ENCODE measurements at regions not wholly inside any gene's neighbourhood (a gene's known extent, or its start where the extent isn't known, plus 50 kb on each side); places are given as distances from the start of the nearest gene placed in this dataset.
"Not testable (repeated sequence)": the region's sequence is repeated elsewhere in the genome, so short reads cannot be mapped to it uniquely, and the experiment has no call there.

DNA sequence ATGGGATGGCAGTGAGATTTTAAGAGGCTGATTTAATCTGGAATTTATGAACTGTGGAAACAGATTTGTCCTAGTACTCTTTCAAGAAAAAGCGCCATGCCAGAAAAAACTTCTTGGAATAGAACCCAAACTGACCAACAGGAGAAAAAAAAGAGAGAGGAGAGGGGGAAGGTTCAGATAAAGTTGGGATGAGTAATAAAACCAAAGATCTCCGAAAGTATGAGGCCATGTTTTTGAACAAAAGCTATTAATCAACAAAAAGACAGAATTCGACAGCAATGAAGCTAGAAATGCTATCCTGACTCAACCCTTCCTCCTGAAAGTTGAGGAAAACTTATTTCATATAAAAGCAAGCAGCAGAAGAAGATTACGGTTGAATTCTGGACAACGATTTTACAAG, 135.5 kb downstream of the CEMIP2 start:
- no peak for DNase-seq

DNA sequence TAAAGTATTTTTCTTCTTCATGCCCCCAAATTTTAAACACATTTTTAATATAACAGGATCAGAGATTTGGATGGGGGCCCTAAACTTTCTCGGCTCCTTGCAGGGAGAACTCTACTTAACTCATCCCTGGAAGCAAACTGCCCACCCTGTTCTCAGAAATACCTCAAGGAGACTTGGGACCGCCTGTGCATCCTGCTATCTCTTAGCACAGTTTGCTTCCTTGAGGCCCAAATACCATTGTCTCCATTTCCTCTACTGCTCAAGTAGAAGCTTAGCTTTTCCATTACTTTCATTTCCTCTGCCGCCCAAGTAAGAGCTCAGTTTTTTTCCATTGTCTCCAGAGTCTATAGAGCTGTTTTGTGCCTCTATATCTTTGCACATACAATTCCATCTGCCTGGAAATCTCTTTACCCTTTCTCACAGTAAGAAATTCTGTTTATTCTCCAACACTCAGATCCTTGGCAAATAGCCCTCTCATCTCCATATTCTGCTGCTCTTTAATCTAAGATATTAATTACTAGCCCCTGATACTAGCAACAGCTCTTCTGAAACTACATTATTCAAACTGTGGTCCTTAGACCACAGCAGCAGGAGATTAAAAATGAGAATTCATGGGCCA, 137.8 kb downstream of the CEMIP2 start:
- DNase-seq = no peak

GRCh38 chr9:71629578-71630215, 138.6 kb downstream of the CEMIP2 start:
- no peak for DNase-seq

DNA sequence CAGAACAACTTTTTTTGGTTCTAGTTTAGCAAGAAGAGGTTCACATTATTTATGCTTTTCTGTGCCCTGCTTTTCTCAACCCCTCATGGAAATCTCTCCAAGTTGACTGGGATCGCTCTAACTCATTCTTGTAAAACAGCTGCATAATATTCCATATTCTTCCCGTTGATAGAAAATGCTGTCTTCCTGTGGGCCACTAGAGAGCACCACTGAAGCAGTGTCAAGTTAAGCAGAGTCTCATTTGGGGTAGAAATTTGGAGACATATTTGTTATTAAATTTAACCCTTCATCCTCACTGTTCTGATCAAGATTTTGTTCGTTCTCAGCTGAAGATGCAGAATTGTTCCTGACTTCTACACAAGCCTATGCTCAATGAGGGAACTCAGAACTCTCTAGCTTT, 140.1 kb downstream of the CEMIP2 start:
- DNase-seq = no peak

DNA sequence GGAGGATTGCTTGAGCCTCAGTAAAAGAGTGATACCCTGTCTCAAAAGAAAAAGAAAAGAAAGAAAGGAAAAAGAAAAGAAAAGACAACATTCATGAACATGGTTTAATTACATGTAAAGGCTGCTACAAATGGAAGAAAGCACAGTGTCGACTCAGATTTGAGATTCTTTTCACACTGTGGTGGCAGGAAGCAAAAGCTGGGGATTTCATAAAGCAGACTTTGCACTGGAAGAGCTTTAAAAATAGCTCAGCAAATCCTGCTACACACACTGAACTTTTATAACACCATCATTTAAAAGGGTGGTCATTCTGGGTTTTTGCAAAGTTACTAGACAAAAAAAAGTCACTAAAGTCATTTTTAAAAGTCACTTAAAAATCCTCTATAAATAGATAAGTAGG, 140.8 kb downstream of the CEMIP2 start:
- no peak for DNase-seq

DNA sequence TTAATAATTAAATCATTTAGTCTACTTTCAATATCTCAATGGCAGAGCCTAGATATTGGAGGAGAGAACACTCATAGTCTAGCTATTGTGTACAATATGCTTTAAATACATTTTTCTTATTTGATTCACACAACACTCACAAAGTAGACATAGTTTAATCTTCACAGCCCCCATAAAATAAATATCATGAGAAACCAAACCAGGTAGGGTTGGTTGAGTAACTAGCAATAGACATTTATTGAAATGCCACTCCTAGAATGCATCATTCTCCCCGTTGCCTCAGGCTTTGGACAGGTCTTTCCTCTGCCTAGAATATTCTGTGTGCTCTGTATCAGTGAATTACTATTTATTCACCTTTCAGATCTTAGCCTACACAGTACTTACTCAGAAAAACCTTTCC, 141.9 kb downstream of the CEMIP2 start:
- DNase-seq = no peak

- DNase-seq = no peak
Observed at GRCh38 chr9:71624728-71625127, 143.6 kb downstream of the CEMIP2 start.

DNA sequence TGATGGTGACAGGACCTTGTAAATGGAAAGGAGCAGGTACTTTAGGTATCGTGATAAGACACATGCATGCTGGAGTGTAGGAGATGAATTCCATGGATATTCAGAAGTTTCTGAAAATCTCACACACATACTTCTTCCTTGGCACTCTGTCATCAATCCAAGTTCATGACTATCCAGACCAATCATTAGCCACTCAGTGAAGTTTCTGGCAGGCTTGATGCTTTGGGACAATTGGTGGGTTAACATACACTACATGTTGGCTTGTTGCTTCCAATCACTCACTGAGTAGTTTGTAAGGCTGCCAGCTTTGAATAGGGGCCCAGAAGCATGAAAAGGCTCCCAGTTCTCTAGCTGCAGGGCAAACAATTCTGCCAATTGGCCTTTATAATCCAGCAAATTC, 147.6 kb downstream of the CEMIP2 start:
- no peak for DNase-seq

- no peak for DNase-seq
Observed at GRCh38 chr9:71620331-71620730, 148.0 kb downstream of the CEMIP2 start.

GRCh38 chr9:71619926-71620325, 148.4 kb downstream of the CEMIP2 start:
- no peak for DNase-seq

GRCh38 chr9:71614409-71615010, 153.8 kb downstream of the CEMIP2 start:
- DNase-seq = no peak

GRCh38 chr9:71612889-71613288, 155.4 kb downstream of the CEMIP2 start:
- no peak for DNase-seq

DNA sequence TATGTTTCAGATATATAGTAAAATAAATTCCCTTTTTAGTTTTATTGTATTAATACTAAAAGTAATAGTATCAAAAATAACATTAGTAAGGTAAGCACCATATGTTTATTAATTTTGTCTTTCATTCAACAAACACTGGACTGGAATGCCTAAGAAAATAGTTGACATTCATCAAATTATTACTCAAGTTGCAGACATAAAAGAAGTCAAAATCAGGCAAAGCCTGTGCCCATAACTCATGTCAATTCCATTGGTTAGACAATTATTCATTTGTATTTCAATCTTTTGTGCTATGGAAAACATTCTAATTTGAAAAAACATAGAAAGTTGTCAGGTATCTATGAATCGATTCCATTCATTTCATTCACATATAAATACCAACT, 158.9 kb downstream of the CEMIP2 start:
- DNase-seq = no peak

- no peak for DNase-seq
Observed at GRCh38 chr9:71608825-71609447, 159.4 kb downstream of the CEMIP2 start.

DNA sequence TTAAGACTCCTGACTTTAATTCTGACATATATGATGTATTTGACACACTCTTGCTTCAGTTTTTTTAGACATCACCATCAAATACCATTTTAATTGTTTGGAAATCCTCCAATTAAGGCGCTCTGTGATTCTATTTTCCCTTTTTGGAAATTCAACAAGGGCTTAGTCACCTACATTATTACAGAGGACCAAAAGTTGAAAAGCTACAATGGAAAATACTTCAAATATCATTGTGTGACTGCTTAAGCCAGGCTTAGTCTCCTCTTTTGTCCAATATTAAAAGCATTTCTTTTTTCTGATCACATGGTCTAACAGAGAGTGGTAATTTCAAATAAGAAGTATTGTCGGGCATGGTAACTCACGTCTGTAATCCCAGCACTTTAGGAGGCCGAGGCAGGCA, 160.3 kb downstream of the CEMIP2 start:
- DNase-seq = no peak

- no peak for DNase-seq
Observed at GRCh38 chr9:71607461-71607881, 160.8 kb downstream of the CEMIP2 start.

DNA sequence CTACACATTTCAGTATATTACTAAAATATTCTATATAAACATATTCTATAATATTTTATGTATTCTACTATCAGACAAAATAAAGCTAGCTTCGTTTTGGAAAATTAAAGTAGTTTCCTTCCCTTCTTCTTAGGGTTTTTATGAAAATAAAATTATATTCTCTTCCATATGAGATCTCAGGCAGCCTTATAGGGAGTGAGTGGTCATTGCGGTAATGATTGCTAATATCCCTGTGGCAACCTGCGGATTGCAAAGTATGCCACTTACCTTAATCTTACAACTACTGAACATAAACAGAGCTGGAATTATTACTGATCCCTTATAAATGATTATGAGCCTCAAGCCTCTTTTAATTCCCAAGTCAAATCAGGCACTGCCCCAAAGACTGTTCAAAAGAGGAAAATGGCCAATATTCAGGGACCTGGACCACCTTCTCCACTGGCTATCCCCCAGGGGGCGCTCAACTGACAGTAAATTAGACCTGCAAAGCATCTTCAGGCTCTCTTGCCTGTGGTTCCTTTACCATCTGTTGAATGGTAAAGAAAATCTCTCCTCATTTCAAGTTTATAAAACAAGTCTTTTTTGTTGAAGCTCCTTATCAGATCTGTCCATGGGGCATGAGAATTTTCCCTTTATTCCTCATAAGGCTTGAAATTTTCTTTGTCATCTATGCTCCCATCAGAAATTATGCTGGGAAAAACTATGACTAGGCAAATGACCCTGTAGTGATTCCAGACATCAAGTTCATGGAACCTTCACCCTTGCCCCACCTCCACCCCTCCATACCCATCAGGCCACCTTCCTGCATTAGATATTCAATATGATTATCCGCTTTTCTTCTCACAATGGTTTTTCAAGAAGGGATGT, 163.9 kb downstream of the CEMIP2 start:
- peak; percentile 4 to 73 (median 58) for DNase-seq

- no peak for DNase-seq
Observed at GRCh38 chr9:71602652-71603051, 165.7 kb downstream of the CEMIP2 start.

DNA sequence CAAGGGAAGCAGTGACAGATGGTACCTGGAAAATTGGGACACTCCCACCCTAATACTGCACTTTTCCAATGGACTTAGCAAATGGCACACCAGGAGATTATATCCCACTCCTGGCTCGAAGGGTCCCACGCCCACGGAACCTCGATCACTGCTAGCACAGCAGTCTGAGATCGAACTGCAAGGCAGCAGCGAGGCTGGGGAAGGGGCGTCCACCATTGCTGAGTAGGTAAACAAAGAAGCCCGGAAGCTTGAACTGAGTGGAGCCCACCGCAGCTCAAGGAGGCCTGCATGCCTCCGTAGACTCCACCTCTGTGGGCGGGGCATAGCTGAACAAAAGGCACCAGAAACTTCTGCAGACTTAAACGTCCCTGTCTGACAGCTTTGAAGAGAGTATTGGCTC, 172.6 kb downstream of the CEMIP2 start:
- DNase-seq = not testable (repeated sequence)

DNA sequence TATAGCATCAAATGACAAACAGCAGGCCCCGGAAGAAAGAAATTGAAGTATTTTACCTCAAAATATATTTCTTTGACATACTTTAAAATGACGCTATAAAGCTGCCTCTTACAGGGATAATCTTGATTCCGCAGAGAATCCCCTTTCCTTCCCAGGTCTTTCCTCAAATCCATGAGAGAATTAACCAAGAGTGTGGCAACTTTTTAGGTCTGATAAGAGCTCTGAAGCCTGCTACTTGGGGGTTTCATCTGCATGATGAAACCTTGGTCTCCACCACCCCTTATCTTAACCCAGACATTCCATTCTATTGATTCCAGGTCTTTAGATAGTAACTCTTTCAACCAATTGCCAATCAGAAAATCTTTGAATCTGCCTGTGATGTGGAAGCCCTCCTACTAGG, 173.8 kb downstream of the CEMIP2 start:
- no peak for DNase-seq

DNA sequence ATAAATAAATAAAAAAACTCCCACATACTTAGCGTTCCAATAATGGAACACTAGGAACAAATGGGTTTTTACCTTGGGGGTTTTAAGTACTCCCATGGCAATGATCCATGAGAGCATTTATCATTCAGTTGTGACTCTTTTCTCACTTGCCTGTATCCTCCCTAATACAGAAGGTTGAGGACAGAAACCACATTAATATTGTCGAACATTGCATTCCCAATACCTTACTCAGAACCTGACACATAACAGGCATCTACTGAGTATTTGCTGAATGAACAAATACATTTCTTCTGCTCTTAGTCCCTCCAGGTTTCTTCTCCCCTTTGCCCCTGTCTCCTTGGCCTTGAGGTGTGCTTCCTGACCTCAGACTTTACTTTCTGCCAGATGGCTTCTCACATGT, 175.9 kb downstream of the CEMIP2 start:
- DNase-seq = no peak

GRCh38 chr9:71590362-71590761, 178.0 kb downstream of the CEMIP2 start:
- no peak for DNase-seq

- no peak for DNase-seq
Observed at GRCh38 chr9:71589612-71590011, 178.7 kb downstream of the CEMIP2 start.

Measured in activated naive CD4-positive, alpha-beta T cell (primary cell).